Uterus (tissue), 3 donors: ENCODE measurements at regions not wholly inside any gene's neighbourhood (a gene's known extent, or its start where the extent isn't known, plus 50 kb on each side); places are given as distances from the start of the nearest gene placed in this dataset.

Experiments
- DNase-seq, 2 donors: peaks; one replicate each; pipeline ENCODE4 v3.0.0-alpha.2; 2019 to 2020
- H3K27ac ChIP-seq, 2 donors: fragments of 200-600 bp; sonication (generic); 1 replicate in 1 of 2; 2 replicates in 1 of 2; pipeline ENCODE4 v1.5.1; 2016 to 2018
- H3K27me3 ChIP-seq, 2 donors: fragments of 200-600 bp; sonication (generic); one replicate each; pipeline ENCODE4 v1.5.1; 2018 to 2019; ENCODE audit warnings: control low read depth in 1 of 2
- H3K36me3 ChIP-seq, 2 donors: fragments of 200-600 bp; sonication (generic); one replicate each; pipeline ENCODE4 v1.5.1; 2019; ENCODE audit warnings: control low read depth in 1 of 2
- H3K4me1 ChIP-seq, 2 donors: fragments of 200-600 bp; sonication (generic); one replicate each; pipeline ENCODE4 v1.5.1; 2018 to 2019; ENCODE audit warnings: control low read depth in 1 of 2
- H3K4me3 ChIP-seq, 2 donors: fragments of 200-600 bp; sonication (generic); 1 replicate in 1 of 2; 2 replicates in 1 of 2; pipeline ENCODE4 v1.5.1; 2018 to 2019; ENCODE audit warnings: mild to moderate bottlenecking in 1 of 2
- H3K9me3 ChIP-seq, 2 donors: fragments of 200-600 bp; sonication (generic); one replicate each; pipeline ENCODE4 v1.5.1; 2019; ENCODE audit warnings: control low read depth in 1 of 2
- CTCF ChIP-seq, 4 experiments: fragments of 200-600 bp in 2 of 4; fragments of 450-650 bp in 2 of 4; sonication (generic) in 2 of 4; IDR thresholded peaks; one replicate each; pipeline ENCODE4 v1.5.1; 2016 to 2019; ENCODE audit warnings: antibody characterized with exemption in 4 of 4, mild to moderate bottlenecking in 2 of 4, moderate library complexity in 1 of 4
- POLR2A ChIP-seq, 2 donors: fragments of 450-650 bp; IDR thresholded peaks; one replicate each; pipeline ENCODE4 v1.6.1; 2016; ENCODE audit warnings: antibody characterized with exemption in 2 of 2, mild to moderate bottlenecking in 1 of 2, moderate library complexity in 1 of 2
- intact Hi-C: fragments of 100-400 bp; cut with DNase I; formaldehyde crosslinking; loops from one replicate; pipeline ENCODE4 v1.15.1; 2023; ENCODE audit warnings: low total_unique reads
- donor health status: DM: yes; HTN: yes; CAD: no.

- H3K36me3 ChIP-seq: no peaks in the 10 kb centered on the region
- TF ChIP-seq CTCF (IDR thresholded peaks at IDR 0.05) (no peak), POLR2A (IDR thresholded peaks at IDR 0.05) (no peak)
- H3K27me3 ChIP-seq: no peaks in the 10 kb centered on the region
- DNase-seq: no peak
- intact Hi-C loops: no loop called here
- no peak overlapping the region for H3K4me3 ChIP-seq
- H3K27ac ChIP-seq: no peak overlapping the region
- no peaks in the 10 kb centered on the region for H3K9me3 ChIP-seq
- no peaks in the 10 kb centered on the region for H3K4me1 ChIP-seq
These were observed 144.4 kb upstream of the LHX1 start for GRCh38 chr17:36792849-36793248.

GRCh38 chr17:36793976-36794375, 143.3 kb upstream of the LHX1 start:
- Histone ChIP-seq H3K4me1 (no peaks in the 10 kb centered on the region), H3K27ac (no peak overlapping the region), H3K27me3 (no peaks in the 10 kb centered on the region), H3K9me3 (no peaks in the 10 kb centered on the region), H3K36me3 (no peaks in the 10 kb centered on the region), H3K4me3 (no peak overlapping the region)
- intact Hi-C loops: no loop called here
- DNase-seq: no peak
- TF ChIP-seq POLR2A (IDR thresholded peaks at IDR 0.05) (no peak), CTCF (IDR thresholded peaks at IDR 0.05) (no peak)

GRCh38 chr17:36807496-36808179, 129.6 kb upstream of the LHX1 start:
- Histone ChIP-seq H3K4me1 (peaks cover 0 to 6% of the 10 kb centered on the region in 2 donors), H3K9me3 (no peaks in the 10 kb centered on the region), H3K27ac (no peak overlapping the region), H3K4me3 (no peak overlapping the region), H3K27me3 (peaks cover 0 to 13% of the 10 kb centered on the region in 2 donors), H3K36me3 (no peaks in the 10 kb centered on the region)
- intact Hi-C loops: no loop called here
- DNase-seq: no peak
- no peak for TF ChIP-seq CTCF (IDR thresholded peaks at IDR 0.05)
- no peak for TF ChIP-seq POLR2A (IDR thresholded peaks at IDR 0.05)

- intact Hi-C loops: no loop called here
- Histone ChIP-seq H3K4me3 (no peak overlapping the region), H3K4me1 (peaks cover 0 to 6% of the 10 kb centered on the region in 2 donors)
These were observed 129.1 kb upstream of the LHX1 start for GRCh38 chr17:36808180-36808661.

More at GRCh38 chr17:36808180-36808661, 129.1 kb upstream of the LHX1 start:
- no peaks in the 10 kb centered on the region for H3K36me3 ChIP-seq
- H3K27me3 ChIP-seq: peaks cover 0 to 13% of the 10 kb centered on the region in 2 donors
- TF ChIP-seq POLR2A (IDR thresholded peaks at IDR 0.05) (no peak), CTCF (IDR thresholded peaks at IDR 0.05) (no peak)
- DNase-seq: no peak
- H3K27ac ChIP-seq: no peak overlapping the region
- H3K9me3 ChIP-seq: no peaks in the 10 kb centered on the region
